Mesenchymal stem cell (in vitro differentiated cells and primary cell): ENCODE measurements at regions not wholly inside any gene's neighbourhood (a gene's known extent, or its start where the extent isn't known, plus 50 kb on each side); places are given as distances from the start of the nearest gene placed in this dataset.
A peak's percentile ranks its signal among the peaks of the same experiment; 100 is the strongest.
"Not testable (repeated sequence)": the region's sequence is repeated elsewhere in the genome, so short reads cannot be mapped to it uniquely, and the experiment has no call there.

ENCODE experiments used
- DNase-seq: peaks from one replicate; pipeline ENCODE4 v3.0.0-alpha.2; 2013
- H2AFZ ChIP-seq: one replicate; pipeline ENCODE4 v1.6.1; 2013; ENCODE audit warnings: low read depth, mild to moderate bottlenecking, control low read depth, inconsistent platforms, low read length, moderate library complexity
- H2AK5ac ChIP-seq: 2 replicates; pipeline ENCODE4 v1.6.1; 2013; ENCODE audit warnings: low read length, moderate library complexity, mild to moderate bottlenecking, inconsistent platforms; ENCODE audit not compliant: severe bottlenecking
- H2BK120ac ChIP-seq: one replicate; pipeline ENCODE4 v1.6.1; 2013; ENCODE audit warnings: low read depth, mild to moderate bottlenecking, inconsistent platforms, low read length, moderate library complexity
- H2BK12ac ChIP-seq, 2 experiments: one replicate each; pipeline ENCODE4 v1.6.1; 2013; ENCODE audit warnings: inconsistent platforms in 2 of 2, low read length in 2 of 2, mild to moderate bottlenecking in 2 of 2, moderate library complexity in 2 of 2, control low read depth in 1 of 2
- H2BK15ac ChIP-seq: one replicate; pipeline ENCODE4 v1.6.1; 2013; ENCODE audit warnings: mild to moderate bottlenecking, low read depth, inconsistent platforms; ENCODE audit not compliant: poor library complexity, severe bottlenecking
- H2BK5ac ChIP-seq: 2 replicates; pipeline ENCODE4 v1.6.1; 2013; ENCODE audit warnings: low read depth, mild to moderate bottlenecking, low read length, control low read depth, inconsistent platforms; ENCODE audit not compliant: poor library complexity, severe bottlenecking
- H3K14ac ChIP-seq, 2 experiments: one replicate each; pipeline ENCODE4 v1.6.1; 2013; ENCODE audit warnings: inconsistent platforms in 2 of 2, low read length in 2 of 2, control low read depth in 1 of 2, mild to moderate bottlenecking in 1 of 2, moderate library complexity in 1 of 2
- H3K18ac ChIP-seq, 2 experiments: one replicate each; pipeline ENCODE4 v1.6.1; 2013; ENCODE audit warnings: inconsistent platforms in 2 of 2, low read length in 2 of 2, control low read depth in 1 of 2, low read depth in 1 of 2, mild to moderate bottlenecking in 1 of 2
- H3K23ac ChIP-seq, 2 experiments: one replicate each; pipeline ENCODE4 v1.6.1; 2013; ENCODE audit warnings: inconsistent platforms in 2 of 2, low read length in 2 of 2, mild to moderate bottlenecking in 2 of 2, moderate library complexity in 2 of 2, control low read depth in 1 of 2
- H3K27ac ChIP-seq: 2 replicates; pipeline ENCODE4 v1.5.1; 2013; ENCODE audit warnings: mild to moderate bottlenecking, moderate library complexity, low read length, control low read depth, inconsistent platforms; ENCODE audit not compliant: poor library complexity, severe bottlenecking
- H3K27me3 ChIP-seq, 2 experiments: 2 replicates each; pipeline versions ENCODE4 v1.6.1 to v1.7.0; 2013; ENCODE audit warnings: low read length in 2 of 2, mild to moderate bottlenecking in 2 of 2, moderate library complexity in 2 of 2, control low read depth in 1 of 2, inconsistent platforms in 1 of 2; ENCODE audit not compliant: control insufficient read depth in 1 of 2, insufficient read depth in 1 of 2
- H3K36me3 ChIP-seq, 2 experiments: 2 replicates each; pipeline versions ENCODE4 v1.6.1 to v1.7.0; 2013; ENCODE audit warnings: low read length in 2 of 2, control low read depth in 1 of 2, inconsistent platforms in 1 of 2, low read depth in 1 of 2, mild to moderate bottlenecking in 1 of 2; ENCODE audit not compliant: insufficient read depth in 2 of 2, control insufficient read depth in 1 of 2
- H3K4ac ChIP-seq, 2 experiments: one replicate each; pipeline ENCODE4 v1.6.1; 2013; ENCODE audit warnings: inconsistent platforms in 2 of 2, low read length in 2 of 2, mild to moderate bottlenecking in 2 of 2, moderate library complexity in 2 of 2, control low read depth in 1 of 2, low read depth in 1 of 2
- H3K4me1 ChIP-seq: 2 replicates; pipeline ENCODE4 v1.6.1; 2013; ENCODE audit warnings: low read depth, low read length, control low read depth; ENCODE audit not compliant: control insufficient read depth, insufficient read depth
- H3K4me2 ChIP-seq: 2 replicates; pipeline ENCODE4 v1.6.1; 2013; ENCODE audit warnings: low read length, mild to moderate bottlenecking, inconsistent platforms; ENCODE audit not compliant: poor library complexity, severe bottlenecking
- H3K4me3 ChIP-seq, 2 experiments: 2 replicates each; pipeline versions ENCODE4 v1.5.1 to v1.7.0; 2013; ENCODE audit warnings: low read length in 2 of 2, mild to moderate bottlenecking in 2 of 2, control low read depth in 1 of 2, low read depth in 1 of 2; ENCODE audit not compliant: insufficient read depth in 1 of 2
- H3K79me1 ChIP-seq: replicated peaks from 2 replicates; pipeline ENCODE4 v1.6.1; 2013; ENCODE audit warnings: mild to moderate bottlenecking, control low read depth, low read length, inconsistent platforms; ENCODE audit not compliant: poor library complexity, severe bottlenecking
- H3K9ac ChIP-seq: 2 replicates; pipeline ENCODE4 v1.7.0; 2013; ENCODE audit warnings: mild to moderate bottlenecking, low read length, moderate library complexity
- H3K9me3 ChIP-seq: 2 replicates; pipeline ENCODE4 v1.7.0; 2013; ENCODE audit warnings: mild to moderate bottlenecking, low read length; ENCODE audit not compliant: control insufficient read depth
- H4K8ac ChIP-seq: one replicate; pipeline ENCODE4 v1.6.1; 2013; ENCODE audit warnings: inconsistent platforms, mild to moderate bottlenecking, low read length, moderate library complexity
- H4K91ac ChIP-seq: one replicate; pipeline ENCODE4 v1.6.1; 2013; ENCODE audit warnings: mild to moderate bottlenecking, low read length, inconsistent platforms
- WGBS: methylation state at CpG from one replicate; pipeline ENCODE4 v1.1.7; 2013; ENCODE audit warnings: mixed read lengths; 5-methylcytosine and 5-hydroxymethylcytosine counted together

DNA sequence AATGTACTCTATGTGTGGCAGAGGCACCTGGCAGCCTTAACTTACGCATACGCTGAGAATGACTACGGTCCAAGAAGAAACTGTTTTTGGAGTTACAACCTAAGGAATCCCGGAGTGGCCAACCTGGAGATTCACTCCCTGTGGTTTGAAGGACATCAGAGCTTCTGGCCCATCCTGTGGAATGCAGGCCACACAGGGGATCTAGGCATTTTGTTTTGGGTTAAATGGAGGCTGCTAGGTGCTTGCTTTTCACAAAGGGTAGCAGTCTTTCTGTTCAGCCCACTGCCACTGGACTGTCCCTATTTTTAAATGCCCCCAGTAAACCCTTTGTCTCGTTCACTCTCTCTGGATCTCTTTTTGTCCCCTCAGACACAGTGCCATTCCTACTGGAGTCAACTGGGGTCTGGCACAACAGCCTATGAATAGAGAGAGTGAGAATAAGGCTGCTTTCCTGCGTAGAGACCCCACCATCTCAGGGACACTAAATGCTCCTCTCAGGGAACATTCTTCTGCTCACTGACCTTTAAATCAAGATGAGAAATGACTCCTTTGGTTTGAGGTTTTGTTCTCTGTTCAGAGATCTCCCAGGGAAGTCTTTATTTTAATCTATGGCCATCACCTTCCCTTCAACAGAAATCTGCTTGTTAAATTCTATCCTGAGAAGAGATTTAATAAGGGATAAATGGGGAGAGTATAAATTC, 124.9 kb downstream of the B3GNT2 start:
- Histone ChIP-seq H3K14ac (no peak overlapping the region), H3K27ac (no peak overlapping the region), H3K4me1 (peaks cover 1% of the 10 kb centered on the region), H3K4ac (no peak overlapping the region), H4K91ac (no peak overlapping the region), H2AFZ (no peak overlapping the region), H3K79me1 (no peaks in the 10 kb centered on the region), H4K8ac (no peak overlapping the region), H2AK5ac (no peak overlapping the region), H3K27me3 (no peaks in the 10 kb centered on the region), H3K9me3 (peaks cover 21% of the 10 kb centered on the region), H3K9ac (no peak overlapping the region), H3K18ac (no peak overlapping the region), H2BK5ac (no peak overlapping the region), H3K4me2 (no peak overlapping the region), H2BK15ac (no peak overlapping the region), H3K36me3 (no peaks in the 10 kb centered on the region), H3K23ac (no peak overlapping the region), H2BK120ac (no peak overlapping the region), H3K4me3 (no peak overlapping the region), H2BK12ac (no peak overlapping the region)
- DNase-seq: no peak
- 75% methylated on average over 5 of the region's 6 CpGs for WGBS

DNA sequence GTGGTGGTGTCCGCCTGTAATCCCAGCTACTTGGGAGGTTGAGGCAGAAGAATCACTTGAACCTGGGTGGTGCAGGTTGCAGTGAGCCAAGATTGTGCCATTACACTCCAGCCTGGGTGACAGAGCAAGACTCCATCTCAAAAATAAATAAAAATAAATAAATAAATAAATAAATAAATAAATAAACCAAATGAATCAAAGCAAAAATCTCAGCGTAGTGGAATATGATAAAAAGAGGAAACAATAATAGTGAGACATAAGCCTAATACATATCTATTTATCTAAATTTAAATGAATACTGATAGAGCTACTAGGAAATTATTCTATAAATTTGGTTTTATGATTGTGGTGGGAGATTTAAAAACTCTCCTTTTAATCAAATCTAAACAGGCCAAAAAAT, 124.2 kb downstream of the B3GNT2 start:
- H2AK5ac ChIP-seq: not testable (repeated sequence)

DNA sequence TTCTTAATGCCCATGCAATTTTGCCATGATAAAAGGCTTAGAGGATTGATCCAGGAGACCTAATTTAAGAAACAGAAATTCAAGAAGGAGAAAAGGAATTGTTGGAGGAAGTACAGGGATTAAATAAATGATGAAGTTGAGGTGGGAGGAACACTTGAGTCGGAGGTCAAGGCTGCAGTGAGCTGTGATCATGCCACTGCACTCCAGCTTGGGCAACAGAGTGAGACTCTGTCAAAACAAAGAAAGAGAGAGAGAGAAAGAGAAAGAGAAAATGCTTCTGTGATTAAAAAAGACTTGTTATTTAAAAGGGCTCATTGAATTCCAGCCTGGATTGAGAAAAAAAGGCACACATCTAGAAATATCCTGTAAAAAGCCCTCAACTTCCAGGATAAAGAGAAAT, 123.2 kb downstream of the B3GNT2 start:
- Histone ChIP-seq H3K4me2 (no peak overlapping the region), H2AFZ (no peak overlapping the region), H4K8ac (no peak overlapping the region), H2BK12ac (no peak overlapping the region), H3K36me3 (no peaks in the 10 kb centered on the region), H3K4me1 (peaks cover 1% of the 10 kb centered on the region), H3K9ac (no peak overlapping the region), H3K79me1 (no peaks in the 10 kb centered on the region), H2BK15ac (no peak overlapping the region), H3K27ac (no peak overlapping the region), H2BK5ac (no peak overlapping the region), H4K91ac (no peak overlapping the region), H2BK120ac (no peak overlapping the region), H3K9me3 (peaks cover 5% of the 10 kb centered on the region), H3K23ac (no peak overlapping the region), H2AK5ac (no peak overlapping the region), H3K4ac (no peak overlapping the region), H3K18ac (no peak overlapping the region), H3K27me3 (no peaks in the 10 kb centered on the region), H3K14ac (no peak overlapping the region), H3K4me3 (no peak overlapping the region)
- WGBS: 81% methylated on average over 1 of the region's 1 CpG
- peak; percentile 18 for DNase-seq

More for the DNA sequence above, 124.2 kb downstream of the B3GNT2 start:
- H3K18ac ChIP-seq, H2BK12ac ChIP-seq, H3K4ac ChIP-seq, H4K8ac ChIP-seq, H2BK15ac ChIP-seq, H3K14ac ChIP-seq, H4K91ac ChIP-seq, H3K4me1 ChIP-seq, H3K4me2 ChIP-seq, H3K4me3 ChIP-seq, H2BK120ac ChIP-seq, H2AFZ ChIP-seq, H3K27ac ChIP-seq, H3K79me1 ChIP-seq, H2BK5ac ChIP-seq, H3K27me3 ChIP-seq, H3K23ac ChIP-seq, H3K9ac ChIP-seq, DNase-seq, H3K36me3 ChIP-seq: not testable (repeated sequence)
- peaks cover 16% of the 10 kb centered on the region for H3K9me3 ChIP-seq
- 100% methylated on average over 1 of the region's 2 CpGs for WGBS

DNA sequence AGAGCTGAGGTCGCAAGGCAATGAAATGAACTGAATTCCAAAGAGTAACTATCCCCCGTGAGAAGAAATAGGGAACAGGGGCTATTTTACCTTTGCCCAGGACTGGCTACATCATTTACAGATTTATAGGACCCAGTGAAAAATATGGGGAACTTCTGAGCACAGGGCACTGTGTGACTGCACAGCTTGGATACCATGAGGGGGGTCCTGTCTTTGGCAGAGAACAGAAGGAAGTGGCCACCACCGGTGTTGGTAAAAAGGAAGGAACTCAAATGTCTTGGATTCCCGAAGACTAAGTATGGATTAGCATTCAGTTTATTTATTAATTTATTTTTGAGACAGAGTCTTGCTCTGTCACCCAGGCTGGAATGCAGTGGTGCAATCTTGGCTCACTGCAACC, 119.6 kb downstream of the B3GNT2 start:
- Histone ChIP-seq H3K36me3 (no peaks in the 10 kb centered on the region), H3K18ac (no peak overlapping the region), H2AFZ (no peak overlapping the region), H3K79me1 (no peaks in the 10 kb centered on the region), H2BK5ac (no peak overlapping the region), H3K27me3 (peaks cover 0 to under 1% of the 10 kb centered on the region in 2 experiments), H3K27ac (no peak overlapping the region), H3K4me2 (no peak overlapping the region), H3K9ac (no peak overlapping the region), H2BK120ac (no peak overlapping the region), H2BK12ac (no peak overlapping the region), H3K4me1 (peaks cover 1% of the 10 kb centered on the region), H2BK15ac (no peak overlapping the region), H4K91ac (no peak overlapping the region), H3K14ac (no peak overlapping the region), H3K4ac (no peak overlapping the region), H3K9me3 (no peaks in the 10 kb centered on the region), H4K8ac (no peak overlapping the region), H2AK5ac (no peak overlapping the region), H3K23ac (no peak overlapping the region), H3K4me3 (no peak overlapping the region)
- no peak for DNase-seq
- WGBS: 97% methylated on average over 3 of the region's 4 CpGs
